GM18505 (cell line): ENCODE measurements at regions not wholly inside any gene's neighbourhood (a gene's known extent, or its start where the extent isn't known, plus 50 kb on each side); places are given as distances from the start of the nearest gene placed in this dataset.

Experiments
- ATAC-seq: cut with Tn5 transposase; IDR thresholded peaks from one replicate; pipeline ENCODE4 v1.9.1; 2021; ENCODE audit not compliant: unreplicated experiment
- POLR2A ChIP-seq: IDR thresholded peaks from 4 replicates; pipeline ENCODE4 v1.6.1; 2011; ENCODE audit warnings: borderline replicate concordance; ENCODE audit not compliant: insufficient read depth, insufficient read length; ENCODE audit errors: extremely low read depth

DNA sequence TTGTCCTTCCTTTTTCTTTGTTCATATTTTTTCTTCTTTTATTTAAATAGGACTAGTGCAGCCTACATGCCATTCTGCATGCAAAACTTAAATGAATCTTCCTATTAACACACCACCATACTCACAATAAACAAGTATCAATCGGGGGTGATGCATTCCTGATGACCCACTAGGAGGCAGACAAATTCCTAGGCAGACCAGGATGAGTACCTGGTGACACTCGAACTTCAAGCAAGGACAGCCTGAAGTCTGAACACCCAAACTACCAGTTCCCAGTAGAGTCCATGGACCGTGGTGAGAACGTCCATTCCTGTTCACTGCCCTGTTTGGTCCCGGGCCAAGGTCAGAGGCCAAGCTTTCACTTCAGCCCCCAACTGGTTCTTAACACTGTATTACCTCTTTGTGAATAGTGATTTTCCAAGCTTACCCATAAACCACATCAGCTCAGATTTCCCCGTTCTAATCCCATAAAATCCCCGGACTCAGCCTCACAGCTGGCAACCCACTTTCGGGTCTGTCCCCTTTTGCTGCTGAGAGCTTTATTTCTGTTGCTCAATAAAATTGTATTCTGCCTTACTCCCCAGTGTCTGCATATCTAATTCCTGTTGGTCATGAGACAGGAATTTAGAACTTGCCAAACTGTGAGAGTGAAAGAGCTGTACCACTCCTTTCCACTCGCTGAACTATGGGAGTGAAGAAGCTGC is 1286.6 kb downstream of the FSTL5 start:
- no peak for TF ChIP-seq POLR2A
- no peak for ATAC-seq

- ATAC-seq: no peak
- no peak for TF ChIP-seq POLR2A
Observed at GRCh38 chr4:160880180-160880579, 1283.6 kb downstream of the FSTL5 start.

DNA sequence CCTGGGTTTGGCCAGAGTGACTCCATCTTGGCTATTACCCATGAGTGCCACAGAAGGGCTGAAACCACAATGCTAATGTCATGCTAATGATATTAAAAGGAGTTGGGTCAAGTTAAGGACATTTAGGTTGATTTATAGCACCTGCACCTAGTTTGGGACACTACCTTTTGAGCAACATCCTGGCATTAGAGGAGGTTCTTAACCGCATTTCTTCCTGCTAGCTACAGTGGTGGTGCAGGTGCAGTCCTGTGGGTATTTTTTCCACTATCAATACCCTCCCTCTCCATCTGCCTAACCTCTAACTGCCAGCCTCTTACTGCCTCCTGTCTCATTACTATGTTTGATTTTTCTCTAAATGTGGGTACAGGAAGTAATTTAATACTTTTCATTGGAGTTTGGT is 1276.1 kb downstream of the FSTL5 start:
- no peak for ATAC-seq
- TF ChIP-seq POLR2A: no peak

- no peak for ATAC-seq
- no peak for TF ChIP-seq POLR2A
Observed at GRCh38 chr4:160894128-160894527, 1269.7 kb downstream of the FSTL5 start.

DNA sequence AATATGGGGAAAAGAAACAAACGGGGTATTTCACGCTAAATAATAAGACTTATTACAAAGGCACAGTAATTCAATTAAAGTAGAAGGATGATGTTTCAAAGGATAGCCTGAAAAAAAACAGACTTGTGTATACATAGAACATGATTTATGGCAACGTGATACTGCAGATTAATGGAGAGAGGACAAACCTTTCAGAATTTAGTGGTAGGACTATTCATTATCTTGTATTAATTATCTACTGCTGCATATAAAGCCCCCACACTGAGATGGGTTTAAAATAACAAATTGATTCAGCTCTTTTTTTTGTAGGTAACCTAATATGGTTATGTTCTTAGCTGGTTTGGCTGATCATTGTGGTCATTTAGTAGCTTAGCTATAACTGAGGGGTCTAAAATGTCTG is 1269.0 kb downstream of the FSTL5 start:
- no peak for TF ChIP-seq POLR2A
- ATAC-seq: no peak

- no peak for ATAC-seq
- TF ChIP-seq POLR2A: no peak
Observed at GRCh38 chr4:160927311-160927710, 1236.5 kb downstream of the FSTL5 start.

DNA sequence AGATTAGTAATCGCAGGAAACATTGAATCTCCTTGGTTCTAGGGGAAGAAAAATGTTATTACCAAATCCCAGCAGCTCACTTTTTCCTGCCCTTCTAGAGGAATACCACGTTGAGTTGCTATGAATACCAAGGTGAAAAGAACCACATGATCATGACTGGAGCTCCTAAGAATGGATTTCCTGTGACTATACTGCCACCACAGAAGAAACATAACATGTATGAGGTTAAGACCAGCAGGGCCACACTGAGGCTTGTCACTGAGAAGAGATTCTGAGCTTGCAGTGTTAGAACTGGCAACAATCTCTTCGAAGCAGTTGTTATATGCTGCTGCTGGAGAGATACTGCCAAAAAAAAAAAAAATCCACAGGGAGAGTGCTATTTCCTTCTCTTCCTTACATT is 1235.3 kb downstream of the FSTL5 start:
- no peak for ATAC-seq

GRCh38 chr4:160947653-160948052 is 1216.1 kb downstream of the FSTL5 start:
- no peak for TF ChIP-seq POLR2A
- ATAC-seq: no peak

More for the DNA sequence above, 1235.3 kb downstream of the FSTL5 start:
- TF ChIP-seq POLR2A: no peak

- TF ChIP-seq POLR2A: no peak
- ATAC-seq: no peak
Observed at GRCh38 chr4:160956875-160957274, 1206.9 kb downstream of the FSTL5 start.

DNA sequence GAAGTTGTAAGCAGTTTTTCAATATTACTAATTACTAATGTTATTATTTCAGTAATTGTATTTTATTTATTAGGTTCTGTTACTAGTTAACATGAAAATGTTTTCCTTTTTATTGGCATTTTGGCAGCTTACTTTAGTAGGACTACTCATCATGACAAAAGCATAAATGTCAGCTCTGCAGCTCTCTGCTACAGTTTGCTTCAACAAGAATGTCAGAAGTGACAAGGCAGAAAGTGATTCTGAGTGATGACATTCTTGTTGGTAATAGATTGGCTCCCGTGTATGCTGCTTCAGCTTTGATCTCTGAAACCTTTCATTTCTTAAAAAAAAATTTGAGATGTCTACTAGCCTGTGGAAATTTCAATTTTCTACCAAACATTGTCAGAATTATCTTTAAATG is 1193.9 kb downstream of the FSTL5 start:
- no peak for TF ChIP-seq POLR2A
- no peak for ATAC-seq

GRCh38 chr4:160980091-160980490 is 1183.7 kb downstream of the FSTL5 start:
- ATAC-seq: no peak

DNA sequence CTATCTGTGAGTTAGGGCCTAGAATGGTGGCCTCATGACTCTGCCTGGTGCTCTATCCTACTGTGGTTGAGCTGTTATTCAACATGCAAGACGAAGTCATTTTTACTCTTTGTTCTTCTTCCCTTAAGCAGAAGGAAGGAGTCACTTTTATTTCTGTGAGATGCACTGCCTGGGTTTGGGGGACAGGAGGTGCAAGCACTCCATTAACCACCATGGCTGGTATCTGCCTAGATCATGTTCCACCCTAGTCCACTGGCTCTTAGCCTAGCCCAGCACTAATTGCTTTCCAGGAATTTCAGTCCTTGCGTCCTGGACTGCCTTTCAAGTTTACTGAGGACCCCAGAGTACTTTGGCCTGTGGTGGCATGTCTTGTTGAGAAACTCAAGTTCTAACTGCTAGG is 1182.7 kb downstream of the FSTL5 start:
- ATAC-seq: no peak
- no peak for TF ChIP-seq POLR2A

More at GRCh38 chr4:160980091-160980490, 1183.7 kb downstream of the FSTL5 start:
- TF ChIP-seq POLR2A: no peak

DNA sequence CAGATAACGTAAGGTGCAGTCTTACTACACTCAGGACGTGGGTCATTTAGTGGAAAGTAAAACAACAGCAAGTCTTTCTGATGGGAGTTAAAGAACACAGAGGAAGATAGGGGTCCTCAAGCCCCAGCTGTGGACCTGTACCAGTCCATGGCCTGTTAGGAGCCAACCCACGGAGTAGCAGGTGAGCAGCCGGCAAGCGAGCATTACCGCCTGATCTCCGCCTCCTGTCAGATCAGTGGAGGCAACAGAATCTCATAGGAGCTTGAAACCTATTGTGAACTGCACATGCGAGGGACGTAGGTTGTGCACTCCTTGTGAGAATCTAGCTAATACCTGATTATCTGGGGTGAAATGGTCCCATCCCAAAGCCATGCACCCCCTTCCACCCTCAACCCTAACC is 1180.8 kb downstream of the FSTL5 start:
- ATAC-seq: no peak

GRCh38 chr4:161002386-161002785 is 1161.4 kb downstream of the FSTL5 start:
- ATAC-seq: no peak
- no peak for TF ChIP-seq POLR2A

More for the DNA sequence above, 1180.8 kb downstream of the FSTL5 start:
- TF ChIP-seq POLR2A: no peak

- TF ChIP-seq POLR2A: no peak
- no peak for ATAC-seq
Observed at GRCh38 chr4:161003418-161004057, 1160.3 kb downstream of the FSTL5 start.

- TF ChIP-seq POLR2A: no peak
- ATAC-seq: no peak
Observed at GRCh38 chr4:161005746-161006145, 1158.1 kb downstream of the FSTL5 start.
